Upper lobe of left lung (tissue), 6 donors: ENCODE measurements at regions not wholly inside any gene's neighbourhood (a gene's known extent, or its start where the extent isn't known, plus 50 kb on each side); places are given as distances from the start of the nearest gene placed in this dataset.

Experiments
- ATAC-seq, 2 donors: fragments of 200-7000 bp; cut with Tn5 transposase; one replicate each; pipeline ENCODE4 v1.9.1; 2022; ENCODE audit warnings: mild to moderate bottlenecking in 2 of 2, moderate library complexity in 2 of 2; ENCODE audit not compliant: low FRiP score in 2 of 2
- DNase-seq, 2 donors: peaks; one replicate each; pipeline ENCODE4 v3.0.0-alpha.2; 2019 to 2020
- H3K27ac ChIP-seq, 4 donors: fragments of 200-600 bp; sonication (generic); one replicate each; pipeline ENCODE4 v1.5.1; 2016 to 2019
- H3K27me3 ChIP-seq, 4 donors: fragments of 200-600 bp; sonication (generic); one replicate each; pipeline ENCODE4 v1.5.1; 2017 to 2019
- H3K36me3 ChIP-seq, 4 donors: fragments of 200-600 bp; sonication (generic); one replicate each; pipeline ENCODE4 v1.5.1; 2016 to 2019
- H3K4me1 ChIP-seq, 4 donors: fragments of 200-600 bp; sonication (generic); one replicate each; pipeline ENCODE4 v1.5.1; 2018 to 2019
- H3K4me3 ChIP-seq, 4 donors: fragments of 200-600 bp; sonication (generic); one replicate each; pipeline ENCODE4 v1.5.1; 2017 to 2019; ENCODE audit warnings: mild to moderate bottlenecking in 2 of 4, moderate library complexity in 1 of 4
- H3K9me3 ChIP-seq, 4 donors: fragments of 200-600 bp; sonication (generic); one replicate each; pipeline ENCODE4 v1.5.1; 2018 to 2019
- CTCF ChIP-seq, 6 experiments: fragments of 450-650 bp in 4 of 6; fragments of 200-600 bp in 2 of 6; sonication (generic) in 2 of 6; IDR thresholded peaks; one replicate each; pipeline ENCODE4 v1.5.1; 2016 to 2019; ENCODE audit warnings: antibody characterized with exemption in 6 of 6
- EP300 ChIP-seq, 4 donors: sonication (generic); formaldehyde crosslinking; IDR thresholded peaks; one replicate each; pipeline ENCODE4 v1.5.1; 2017; ENCODE audit warnings: antibody characterized with exemption in 4 of 4, control low read depth in 2 of 4
- POLR2A ChIP-seq, 4 donors: fragments of 450-650 bp; IDR thresholded peaks; one replicate each; pipeline ENCODE4 v1.5.1; 2016 to 2017; ENCODE audit warnings: antibody characterized with exemption in 4 of 4, mild to moderate bottlenecking in 2 of 4
- POLR2AphosphoS5 ChIP-seq, 2 donors: sonication (generic); formaldehyde crosslinking; IDR thresholded peaks; one replicate each; pipeline ENCODE4 v1.5.1; 2017; ENCODE audit warnings: antibody characterized with exemption in 2 of 2
- WGBS, 2 donors: methylation state at CpG; one replicate each; pipeline ENCODE4 v1.1.5; 2017 to 2018; 5-methylcytosine and 5-hydroxymethylcytosine counted together
- donor health status: DM: no; HTN: no; CAD: no; lungs with moderate emphysema.
- donor health status: DM: no; HTN: yes; CAD: no; lungs with severe emphysema.

- 74 to 93% methylated on average over 3 to 4 of the region's 4 CpGs for WGBS, 2 donors
- Histone ChIP-seq H3K27ac (peak overlapping the region; percentile 83 to 88 (median 86)), H3K4me3 (no peak overlapping the region), H3K4me1 (peaks cover 52 to 69% (median 61%) of the 10 kb centered on the region in 4 donors), H3K36me3 (no peaks in the 10 kb centered on the region), H3K27me3 (no peaks in the 10 kb centered on the region), H3K9me3 (no peaks in the 10 kb centered on the region)
- no peak for ATAC-seq
- DNase-seq, result no peak
- TF ChIP-seq EP300 (IDR thresholded peaks at IDR 0.05) (no peak), POLR2A (IDR thresholded peaks at IDR 0.05) (no peak), POLR2AphosphoS5 (IDR thresholded peaks at IDR 0.05) (no peak), CTCF (IDR thresholded peaks at IDR 0.05) (no peak)
Measured at GRCh38 chr1:234920843-234921140, 207.8 kb downstream of the TOMM20 start.

- peak in 1 of 2 donors; percentile 24 for DNase-seq
- WGBS, 2 donors, result 85 to 92% methylated on average over 8 of the region's 8 CpGs
Measured at GRCh38 chr1:234920136-234920842, 208.3 kb downstream of the TOMM20 start.

GRCh38 chr1:234918961-234919761 is 209.5 kb downstream of the TOMM20 start:
- TF ChIP-seq POLR2AphosphoS5 (IDR thresholded peaks at IDR 0.05), result peak; percentile 35 to 43
- TF ChIP-seq CTCF (IDR thresholded peaks at IDR 0.05), result no peak
- TF ChIP-seq POLR2A (IDR thresholded peaks at IDR 0.05), result no peak
- TF ChIP-seq EP300 (IDR thresholded peaks at IDR 0.05), result peak in 1 of 4 donors; percentile 60
- Histone ChIP-seq H3K9me3 (no peaks in the 10 kb centered on the region), H3K4me1 (peaks cover 57 to 68% (median 59%) of the 10 kb centered on the region in 4 donors), H3K27ac (peak overlapping the region; percentile 83 to 88 (median 86)), H3K36me3 (no peaks in the 10 kb centered on the region), H3K4me3 (no peak overlapping the region), H3K27me3 (no peaks in the 10 kb centered on the region)
- ATAC-seq (peak; percentile 39 to 62), DNase-seq (peak in 1 of 2 donors; percentile 21)
- WGBS, 2 donors, result 67 to 71% methylated on average over 14 to 15 of the region's 15 CpGs

More at GRCh38 chr1:234920136-234920842, 208.3 kb downstream of the TOMM20 start:
- Histone ChIP-seq H3K36me3 (no peaks in the 10 kb centered on the region), H3K9me3 (no peaks in the 10 kb centered on the region), H3K27me3 (no peaks in the 10 kb centered on the region), H3K4me1 (peaks cover 55 to 70% (median 61%) of the 10 kb centered on the region in 4 donors), H3K4me3 (no peak overlapping the region), H3K27ac (peak overlapping the region; percentile 83 to 88 (median 86))
- no peak for ATAC-seq
- TF ChIP-seq POLR2AphosphoS5 (IDR thresholded peaks at IDR 0.05) (no peak), EP300 (IDR thresholded peaks at IDR 0.05) (no peak), CTCF (IDR thresholded peaks at IDR 0.05) (no peak), POLR2A (IDR thresholded peaks at IDR 0.05) (no peak)

- H3K27ac ChIP-seq, result peak overlapping the region; percentile 83 to 88 (median 86)
- peak in 1 of 2 donors; percentile 19 for ATAC-seq
- H3K36me3 ChIP-seq, result no peaks in the 10 kb centered on the region
- DNase-seq, result peak in 1 of 2 donors; percentile 32
- no peaks in the 10 kb centered on the region for H3K27me3 ChIP-seq
- TF ChIP-seq CTCF (IDR thresholded peaks at IDR 0.05) (no peak), POLR2AphosphoS5 (IDR thresholded peaks at IDR 0.05) (peak; percentile 32 to 72), POLR2A (IDR thresholded peaks at IDR 0.05) (peak in 1 of 4 donors; percentile 40), EP300 (IDR thresholded peaks at IDR 0.05) (peak; percentile 82 to 99 (median 90))
- H3K9me3 ChIP-seq, result no peaks in the 10 kb centered on the region
- no peak overlapping the region for H3K4me3 ChIP-seq
- H3K4me1 ChIP-seq, result peaks cover 54 to 68% (median 65%) of the 10 kb centered on the region in 4 donors
- 15 to 16% methylated on average over 17 of the region's 17 CpGs for WGBS, 2 donors
Measured at GRCh38 chr1:234918181-234918841, 210.3 kb downstream of the TOMM20 start.
